NCI-H187 treated with DMSO at 0.1 percent for 48 hours (cell line): ENCODE measurements at regions not wholly inside any gene's neighbourhood (a gene's known extent, or its start where the extent isn't known, plus 50 kb on each side); places are given as distances from the start of the nearest gene placed in this dataset.

Experiments used
- DNase-seq: peaks from one replicate; lab custom pipeline; 2025; lab: John Stamatoyannopoulos, UW

DNA sequence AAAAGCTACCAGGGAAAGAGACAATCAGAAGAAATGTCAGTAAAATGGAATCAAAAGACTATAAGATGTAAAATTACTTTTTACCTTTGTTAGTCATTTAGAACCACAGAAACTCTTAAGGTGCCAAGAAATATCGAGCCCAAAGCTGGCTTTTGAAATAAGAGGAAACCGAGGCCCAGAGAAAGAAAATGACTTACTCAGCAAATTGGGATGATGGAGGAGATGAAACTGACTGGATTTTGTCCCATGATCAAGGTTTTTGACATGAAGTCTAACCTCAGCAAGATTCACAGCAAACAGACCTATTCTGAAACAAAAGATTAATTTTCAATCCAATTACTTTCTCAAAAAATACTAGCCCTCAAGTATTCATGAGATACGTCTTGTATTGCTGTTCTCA lies 696.2 kb upstream of the WWC1 start:
- no peak for DNase-seq

DNA sequence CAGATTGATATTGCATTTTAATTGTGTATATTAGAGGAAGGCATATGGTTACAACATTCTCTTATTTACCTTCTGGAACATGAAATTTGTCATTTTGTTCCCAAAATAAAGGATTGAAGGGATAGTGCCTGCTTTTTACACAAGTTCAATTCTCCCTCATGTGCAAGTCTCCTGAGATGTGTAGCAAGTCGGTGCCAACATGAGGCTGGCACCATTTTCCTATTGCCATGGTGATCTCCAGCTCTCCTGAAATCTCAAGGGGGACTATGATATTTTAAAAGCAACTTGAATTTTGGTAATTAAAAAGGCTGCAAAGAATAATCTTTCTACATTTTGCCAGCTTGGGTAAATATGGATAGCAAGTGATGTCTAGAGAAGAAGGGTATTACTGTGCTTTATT lies 693.3 kb upstream of the WWC1 start:
- DNase-seq: no peak

DNA sequence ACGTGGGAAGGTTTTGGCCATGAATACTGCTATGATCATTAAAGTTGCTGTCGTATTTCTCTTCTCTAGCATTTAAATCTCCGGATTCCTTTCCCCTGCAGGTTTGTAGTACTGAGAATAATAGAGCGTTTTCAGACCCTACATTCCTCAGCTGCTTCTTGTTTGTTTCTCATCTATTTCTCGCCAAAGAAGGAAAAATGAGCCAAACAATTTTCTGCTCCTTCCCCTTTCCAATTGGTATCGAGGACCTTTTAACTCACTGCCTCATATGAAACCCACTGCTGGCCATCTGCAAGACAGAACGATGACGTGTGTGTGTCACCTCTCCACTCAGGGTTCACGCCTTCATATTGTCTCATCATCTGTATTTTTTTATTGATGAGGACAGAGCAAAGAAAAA lies 689.4 kb upstream of the WWC1 start:
- no peak for DNase-seq

GRCh38 chr5:167603135-167603534 lies 688.3 kb upstream of the WWC1 start:
- no peak for DNase-seq

DNA sequence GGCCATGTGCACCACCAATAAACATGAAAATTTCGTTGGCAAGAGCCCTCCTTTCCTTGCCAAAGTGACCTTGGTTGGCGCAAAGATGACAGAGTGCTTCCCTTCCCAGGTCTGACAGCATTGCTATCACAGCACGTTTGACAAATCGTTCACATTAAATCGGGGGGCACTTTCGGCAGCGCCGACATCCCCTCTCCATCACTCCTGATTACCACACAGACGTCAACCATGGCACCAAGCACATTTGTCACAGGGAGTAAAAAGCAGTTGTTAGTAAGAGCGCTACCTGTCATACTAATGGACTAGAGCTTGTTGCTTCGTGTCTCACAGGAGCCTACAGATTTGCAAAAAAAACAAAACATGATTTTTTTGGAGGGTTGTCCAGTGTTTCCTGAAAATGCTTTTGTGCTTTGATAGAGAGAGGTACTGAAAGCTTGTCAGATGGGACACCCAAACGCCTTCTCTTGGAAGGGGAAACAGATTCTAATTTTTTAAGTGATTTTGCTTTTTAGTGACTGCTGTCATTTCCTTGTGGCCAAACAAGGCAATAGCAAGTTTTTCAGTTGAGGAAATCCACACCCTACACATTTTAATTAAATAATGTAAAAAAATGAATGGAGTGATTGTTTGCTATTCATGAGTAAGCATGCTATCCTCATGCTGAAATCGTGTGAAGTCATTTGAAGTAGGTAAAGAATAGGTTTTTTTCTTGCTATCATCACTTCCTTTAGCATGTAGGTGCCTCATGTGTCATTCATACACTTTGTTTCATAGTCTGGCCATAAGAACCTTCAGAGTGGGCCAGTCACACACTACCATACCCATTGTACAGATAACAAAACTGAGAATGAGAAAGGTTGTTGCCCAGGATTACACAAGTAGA lies 682.8 kb upstream of the WWC1 start:
- no peak for DNase-seq

GRCh38 chr5:167614294-167615021 lies 677.0 kb upstream of the WWC1 start:
- no peak for DNase-seq

DNA sequence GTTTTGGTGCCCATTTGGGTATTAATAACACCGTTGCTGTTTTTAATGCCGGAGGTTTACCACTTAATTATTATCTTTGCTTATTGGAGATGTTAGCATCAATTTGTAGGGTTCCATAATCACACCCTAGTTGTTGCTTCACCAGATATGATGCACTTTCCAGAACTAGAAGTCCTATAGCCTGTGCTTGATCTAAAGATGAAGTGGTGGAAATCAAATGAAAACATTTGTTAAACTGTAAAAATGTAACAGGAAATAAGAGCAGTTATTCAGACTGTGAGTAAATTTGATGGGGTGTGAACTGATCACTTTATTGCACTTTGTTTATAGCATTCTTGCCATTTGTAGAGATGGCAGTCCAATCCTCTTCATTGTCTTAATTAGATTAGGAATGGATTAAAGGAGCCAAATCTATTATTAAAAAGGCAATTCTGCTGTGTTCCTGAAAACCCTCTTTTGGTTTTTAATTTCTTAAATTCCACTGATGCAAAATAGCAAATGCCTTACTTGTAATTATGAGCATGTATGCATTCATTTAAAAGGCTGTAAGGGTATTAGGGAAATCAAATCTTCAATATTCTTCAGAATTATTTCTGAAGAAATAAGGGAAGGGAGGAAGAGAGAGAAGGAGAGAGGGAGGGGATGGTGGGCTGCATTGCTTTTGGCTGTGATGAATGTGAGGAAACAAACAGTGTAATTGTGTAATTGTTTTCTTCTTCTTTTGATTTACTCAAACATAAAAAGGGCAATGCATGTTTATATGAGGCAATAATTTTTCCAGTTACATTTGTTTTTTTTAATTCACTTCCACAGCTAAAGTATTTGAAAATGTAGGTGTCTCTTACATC lies 675.2 kb upstream of the WWC1 start:
- no peak for DNase-seq

DNA sequence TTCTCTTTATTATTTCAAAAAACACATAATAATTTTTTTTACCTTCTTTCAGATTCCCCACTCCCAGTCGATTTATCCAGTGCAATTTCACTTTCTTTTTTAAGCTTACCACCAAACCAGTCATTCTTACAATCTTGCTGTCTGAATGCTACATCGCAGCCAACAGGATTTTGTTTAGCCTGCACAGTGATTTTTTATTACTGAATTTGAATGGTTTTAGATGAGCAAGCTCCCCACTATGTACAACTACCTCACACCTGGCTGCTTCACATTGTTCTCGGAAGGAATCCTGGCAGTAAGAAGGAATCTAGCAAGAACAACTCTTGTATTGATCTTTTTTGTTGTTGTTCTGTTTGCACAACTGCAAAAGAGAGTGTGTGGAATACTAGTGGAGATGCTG lies 668.1 kb upstream of the WWC1 start:
- no peak for DNase-seq

GRCh38 chr5:167624053-167624452 lies 667.4 kb upstream of the WWC1 start:
- no peak for DNase-seq

- no peak for DNase-seq
Measured at GRCh38 chr5:167626341-167627123, 664.9 kb upstream of the WWC1 start.

DNA sequence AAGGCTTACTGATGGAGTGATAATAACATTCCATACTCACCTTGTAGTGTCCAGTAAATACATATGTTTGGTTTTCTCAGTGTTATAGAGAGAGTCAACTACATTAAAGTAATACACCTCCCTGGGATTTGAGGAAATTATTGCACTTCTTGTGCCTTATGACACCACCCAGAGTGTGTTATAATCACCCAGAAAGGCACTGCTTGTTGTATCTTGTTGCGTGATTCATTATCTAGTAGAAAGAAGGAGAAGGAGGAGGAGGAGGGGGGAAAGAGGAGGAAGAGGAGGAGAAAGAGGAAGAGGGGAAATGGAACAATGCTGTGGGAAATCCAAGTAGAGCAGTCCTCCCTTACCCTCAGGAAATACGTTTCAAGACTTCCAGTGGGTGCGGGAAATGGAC lies 661.8 kb upstream of the WWC1 start:
- no peak for DNase-seq

DNA sequence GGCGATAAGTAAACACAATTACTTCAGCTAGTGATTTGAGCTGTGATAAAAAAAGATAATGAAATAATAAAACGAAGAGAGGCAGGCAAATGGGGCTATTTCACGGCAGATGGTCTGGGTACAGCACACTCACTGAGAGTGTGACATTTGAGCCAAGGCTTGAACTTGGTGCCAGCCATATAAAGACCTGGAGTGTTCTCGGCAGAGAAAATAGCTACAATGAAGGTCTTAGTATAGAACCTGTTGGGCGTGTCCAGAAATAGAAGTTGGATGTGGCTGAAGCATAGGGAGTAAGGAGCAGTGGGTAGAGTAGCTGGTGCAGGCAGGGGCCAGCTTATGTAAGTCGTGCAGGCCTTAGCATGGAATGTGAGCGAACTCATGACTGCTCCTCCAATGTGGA lies 660.3 kb upstream of the WWC1 start:
- no peak for DNase-seq

GRCh38 chr5:167633114-167633513 lies 658.3 kb upstream of the WWC1 start:
- no peak for DNase-seq

GRCh38 chr5:167633931-167634341 lies 657.5 kb upstream of the WWC1 start:
- DNase-seq: no peak

DNA sequence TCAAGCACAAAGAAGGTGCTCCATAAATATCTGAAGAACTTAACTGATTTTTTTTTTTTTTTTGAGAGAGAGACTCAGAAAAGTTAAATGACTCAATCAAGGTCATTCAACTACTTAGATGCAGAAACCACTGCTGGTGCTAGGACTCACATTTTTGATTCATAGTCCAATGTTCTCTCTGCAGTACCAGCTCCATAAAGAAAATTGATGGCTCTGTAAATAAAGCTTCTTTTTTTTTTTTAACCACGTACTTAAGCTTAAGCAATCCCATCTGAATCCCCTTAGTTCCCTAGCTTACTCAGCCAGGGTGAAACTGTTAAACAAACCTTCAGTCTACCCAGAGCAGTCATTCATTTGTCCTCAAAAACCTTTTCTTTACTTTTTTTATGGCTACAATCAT lies 657.0 kb upstream of the WWC1 start:
- DNase-seq: no peak

- DNase-seq: no peak
Measured at GRCh38 chr5:167638816-167639215, 652.6 kb upstream of the WWC1 start.

- no peak for DNase-seq
Measured at GRCh38 chr5:167639273-167639672, 652.2 kb upstream of the WWC1 start.

DNA sequence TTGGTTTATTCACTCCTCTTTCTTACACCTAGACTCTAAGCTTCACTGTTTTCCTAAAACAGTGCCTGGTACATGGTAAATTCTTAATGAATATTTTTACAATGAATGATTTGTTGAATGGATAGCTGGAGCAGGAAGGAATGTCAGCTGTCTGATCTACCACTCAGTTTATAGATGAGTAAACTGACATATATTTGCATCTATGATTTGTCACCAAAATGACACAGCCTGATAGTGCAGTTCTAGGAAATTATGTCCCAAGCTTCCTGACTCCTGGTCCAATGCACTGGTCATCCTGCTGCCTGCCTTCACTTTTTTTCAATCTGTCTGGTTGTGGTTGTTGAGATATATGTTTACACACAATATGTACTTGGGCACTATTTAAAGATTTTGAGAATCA lies 651.7 kb upstream of the WWC1 start:
- no peak for DNase-seq

GRCh38 chr5:167642181-167642580 lies 649.3 kb upstream of the WWC1 start:
- no peak for DNase-seq

- no peak for DNase-seq
Measured at GRCh38 chr5:167642779-167643517, 648.5 kb upstream of the WWC1 start.
